Upper lobe of right lung (tissue), 1 donor: ENCODE measurements at regions not wholly inside any gene's neighbourhood (a gene's known extent, or its start where the extent isn't known, plus 50 kb on each side); places are given as distances from the start of the nearest gene placed in this dataset.

Source experiments
- ATAC-seq: fragments of 200-7000 bp; cut with Tn5 transposase; one replicate; pipeline ENCODE4 v1.9.1; 2020; ENCODE audit warnings: mild to moderate bottlenecking, moderate library complexity
- DNase-seq: peaks from one replicate; pipeline ENCODE4 v3.0.0-alpha.2; 2020
- H3K27ac ChIP-seq: fragments of 200-600 bp; one replicate; pipeline ENCODE4 v1.8.0; 2022
- H3K27me3 ChIP-seq: fragments of 200-600 bp; one replicate; pipeline ENCODE4 v1.8.0; 2022; ENCODE audit warnings: mild to moderate bottlenecking
- H3K36me3 ChIP-seq: fragments of 200-600 bp; one replicate; pipeline ENCODE4 v1.8.0; 2022
- H3K4me1 ChIP-seq: fragments of 200-600 bp; one replicate; pipeline ENCODE4 v1.8.0; 2022
- H3K4me3 ChIP-seq: fragments of 200-600 bp; one replicate; pipeline ENCODE4 v1.8.0; 2022; ENCODE audit warnings: mild to moderate bottlenecking
- H3K9me3 ChIP-seq: fragments of 200-600 bp; one replicate; pipeline ENCODE4 v1.8.0; 2022
- CTCF ChIP-seq: fragments of 200-600 bp; IDR thresholded peaks from one replicate; pipeline ENCODE4 v1.8.0; 2022; ENCODE audit warnings: antibody characterized with exemption
- intact Hi-C: fragments of 100-400 bp; cut with DNase I; formaldehyde crosslinking; loops from one replicate; pipeline ENCODE4 v1.11.0; 2022
- donor health status: DM: no; HTN: yes; CAD: no; lungs with severe emphysema.

GRCh38 chr20:60240986-60241385 is 282.8 kb downstream of the CDH26 start:
- DNase-seq = no peak
- intact Hi-C loops = no loop called here
- Histone ChIP-seq H3K4me1 (no peaks in the 10 kb centered on the region), H3K27ac (no peak overlapping the region), H3K4me3 (no peak overlapping the region), H3K9me3 (no peaks in the 10 kb centered on the region), H3K27me3 (no peaks in the 10 kb centered on the region), H3K36me3 (no peaks in the 10 kb centered on the region)
- TF ChIP-seq CTCF = no peak
- no peak for ATAC-seq

- Histone ChIP-seq H3K36me3 (no peaks in the 10 kb centered on the region), H3K9me3 (no peaks in the 10 kb centered on the region), H3K4me1 (no peaks in the 10 kb centered on the region), H3K4me3 (no peak overlapping the region), H3K27ac (no peak overlapping the region), H3K27me3 (no peaks in the 10 kb centered on the region)
- no peak for TF ChIP-seq CTCF
- intact Hi-C loops = no loop called here
- DNase-seq (no peak), ATAC-seq (no peak)
These were observed 284.7 kb downstream of the CDH26 start for GRCh38 chr20:60242836-60243505.

- Histone ChIP-seq H3K27me3 (no peaks in the 10 kb centered on the region), H3K27ac (no peak overlapping the region), H3K36me3 (no peaks in the 10 kb centered on the region), H3K4me1 (no peaks in the 10 kb centered on the region), H3K9me3 (no peaks in the 10 kb centered on the region), H3K4me3 (no peak overlapping the region)
- intact Hi-C loops = no loop called here
- no peak for TF ChIP-seq CTCF
- ATAC-seq = no peak
- DNase-seq = no peak
These were observed 286.3 kb downstream of the CDH26 start for GRCh38 chr20:60244373-60245146.

GRCh38 chr20:60246751-60247150 is 288.5 kb downstream of the CDH26 start:
- H3K9me3 ChIP-seq = no peaks in the 10 kb centered on the region
- H3K4me1 ChIP-seq = no peaks in the 10 kb centered on the region
- H3K27me3 ChIP-seq = no peaks in the 10 kb centered on the region
- H3K27ac ChIP-seq = no peak overlapping the region
- no peaks in the 10 kb centered on the region for H3K36me3 ChIP-seq
- DNase-seq (no peak), ATAC-seq (no peak)
- intact Hi-C loops = no loop called here
- H3K4me3 ChIP-seq = no peak overlapping the region
- no peak for TF ChIP-seq CTCF

GRCh38 chr20:60249436-60249835 is 291.2 kb downstream of the CDH26 start:
- DNase-seq = no peak
- intact Hi-C loops = no loop called here
- Histone ChIP-seq H3K27me3 (no peaks in the 10 kb centered on the region), H3K4me1 (no peaks in the 10 kb centered on the region), H3K27ac (no peak overlapping the region), H3K36me3 (no peaks in the 10 kb centered on the region), H3K9me3 (no peaks in the 10 kb centered on the region), H3K4me3 (no peak overlapping the region)
- TF ChIP-seq CTCF = no peak
- peak; percentile 53 for ATAC-seq
